K562 (cell line): ENCODE measurements at regions not wholly inside any gene's neighbourhood (a gene's known extent, or its start where the extent isn't known, plus 50 kb on each side); places are given as distances from the start of the nearest gene placed in this dataset.

Experiments used
- ATAC-seq: fragments of 200-7000 bp; cut with Tn5 transposase; 3 replicates; pipeline ENCODE4 v1.9.1; 2020; ENCODE audit warnings: moderate library complexity
- BruUV-seq: library from RNA; stranded (reverse); fragments of 400-500 nt; replicated peaks from 2 replicates; lab custom pipeline; 2021; lab: Mats Ljungman, UMichigan
- CTCF ChIA-PET: fragments of 300-600 bp; formaldehyde crosslinking; extraction: SDS; loops from one replicate; lab custom pipeline; 2021; ENCODE audit warnings: low intra/inter-chr PET ratio; lab: Yijun Ruan, JAX
- POLR2A ChIA-PET: fragments of 300-600, 350-650 bp; sonication (Branson Sonifier 250); formaldehyde crosslinking; extraction: SDS; loops from one replicate; lab custom pipeline; 2021; ENCODE audit warnings: antibody characterized with exemption, inconsistent platforms; lab: Yijun Ruan, JAX
- DNase-seq, 4 experiments: peaks; one replicate each; pipeline versions ENCODE4 v3.0.0 to v3.0.0-alpha.2; 2011 to 2018; ENCODE audit warnings: low spot score in 3 of 4, mixed read lengths in 3 of 4; ENCODE audit errors: extremely low read depth in 1 of 4
- FAIRE-seq: peaks from 2 replicates; lab custom pipeline; 2011; peaks lifted over from hg19 to GRCh38; lab: Jason Lieb, UNC
- H2AFZ ChIP-seq: 2 replicates; pipeline ENCODE4 v1.6.0; 2011; ENCODE audit warnings: low read depth, low read length, control low read depth, inconsistent platforms
- H3K27ac ChIP-seq: fragments of 200-600 bp; 3 replicates; pipeline ENCODE4 v1.8.0; 2011; ENCODE audit warnings: low read depth, mild to moderate bottlenecking, control low read depth, inconsistent platforms, low read length, moderate library complexity, mixed read lengths; ENCODE audit errors: extremely low read depth
- H3K27me3 ChIP-seq, 2 experiments: fragments of 300-600 bp in 1 of 2; 2 replicates in 1 of 2; 3 replicates in 1 of 2; pipeline versions ENCODE4 v1.6.0 to v1.8.0; 2011; ENCODE audit warnings: inconsistent platforms in 2 of 2, low read length in 2 of 2, mild to moderate bottlenecking in 1 of 2, mixed read lengths in 1 of 2, moderate library complexity in 1 of 2; ENCODE audit not compliant: control insufficient read depth in 2 of 2, insufficient read depth in 2 of 2
- H3K36me3 ChIP-seq: fragments of 300-600 bp; 3 replicates; pipeline ENCODE4 v1.8.0; 2011; ENCODE audit warnings: mild to moderate bottlenecking, low read length, inconsistent platforms; ENCODE audit not compliant: control insufficient read depth, insufficient read depth
- H3K4me1 ChIP-seq, 2 experiments: fragments of 200-600 bp in 1 of 2; replicated peaks in 1 of 2; 2 replicates in 1 of 2; 3 replicates in 1 of 2; pipeline versions ENCODE4 v1.5.1 to v1.8.0; 2011; ENCODE audit warnings: inconsistent platforms in 2 of 2, low read length in 2 of 2, mild to moderate bottlenecking in 1 of 2, mixed read lengths in 1 of 2, moderate library complexity in 1 of 2; ENCODE audit not compliant: control insufficient read depth in 2 of 2, insufficient read depth in 2 of 2
- H3K4me2 ChIP-seq: 2 replicates; pipeline ENCODE4 v1.6.1; 2011; ENCODE audit warnings: low read length, control low read depth, inconsistent platforms, mixed read lengths; ENCODE audit not compliant: insufficient read depth
- H3K4me3 ChIP-seq: fragments of 200-600 bp; sonication (generic), shearing (Covaris generic); 2 replicates; pipeline ENCODE4 v1.5.1; 2016; ENCODE audit warnings: control low read depth, inconsistent platforms
- H3K79me2 ChIP-seq: fragments of 200-600 bp; 3 replicates; pipeline ENCODE4 v1.8.0; 2011; ENCODE audit warnings: low read length, inconsistent platforms; ENCODE audit not compliant: control insufficient read depth, insufficient read depth
- H3K9ac ChIP-seq, 2 experiments: 2 replicates each; pipeline versions ENCODE4 v1.6.0 to v1.6.1; 2011; ENCODE audit warnings: low read depth in 2 of 2, low read length in 2 of 2, control low read depth in 1 of 2, inconsistent platforms in 1 of 2, mild to moderate bottlenecking in 1 of 2, mixed read lengths in 1 of 2; ENCODE audit not compliant: insufficient read depth in 1 of 2
- H3K9me1 ChIP-seq: one replicate; pipeline ENCODE4 v1.6.0; 2011; ENCODE audit warnings: inconsistent platforms, mild to moderate bottlenecking, low read length, moderate library complexity; ENCODE audit not compliant: control insufficient read depth, insufficient read depth
- H3K9me3 ChIP-seq: replicated peaks from 2 replicates; pipeline ENCODE4 v1.5.1; 2011; ENCODE audit warnings: low read depth, low read length, inconsistent platforms; ENCODE audit not compliant: control insufficient read depth, insufficient read depth
- H4K20me1 ChIP-seq: replicated peaks from 2 replicates; pipeline ENCODE4 v1.6.1; 2011; ENCODE audit warnings: low read length, inconsistent platforms, mixed read lengths; ENCODE audit not compliant: control insufficient read depth, insufficient read depth
- BDP1 ChIP-seq: IDR thresholded peaks from 3 replicates; pipeline ENCODE4 v1.6.1; 2011; ENCODE audit not compliant: insufficient read length, insufficient read depth
- PHF21A ChIP-seq: fragments of 450-650 bp; IDR thresholded peaks from 2 replicates; pipeline ENCODE4 v1.6.1; 2017; ENCODE audit warnings: low read depth, borderline replicate concordance
- SIRT6 ChIP-seq: IDR thresholded peaks from one replicate; pipeline ENCODE4 v1.6.1; 2012; ENCODE audit warnings: low read depth, mild to moderate bottlenecking, control low read depth, inconsistent platforms, low read length, moderate library complexity
- STAT5A ChIP-seq: IDR thresholded peaks from 2 replicates; pipeline ENCODE4 v1.6.1; 2012; ENCODE audit warnings: low read length, inconsistent platforms, borderline replicate concordance
- TAF15 ChIP-seq: fragments of 200-400 bp; formaldehyde crosslinking; IDR thresholded peaks from 2 replicates; pipeline ENCODE4 v1.6.1; 2017; ENCODE audit warnings: mild to moderate bottlenecking, low read depth, low read length, moderate library complexity
- WGBS: fragments of 100-300 bp; shearing (Covaris generic); methylation state at CpG from one replicate; pipeline ENCODE4 v1.1.6; 2016; ENCODE audit warnings: low coverage, mixed read lengths; ENCODE audit not compliant: insufficient coverage; ENCODE audit errors: missing lambda C conversion rate; 5-methylcytosine and 5-hydroxymethylcytosine counted together
- in situ Hi-C: fragments of 300-500 bp; cut with MboI; formaldehyde crosslinking; loops from 4 replicates; pipeline ENCODE4 v1.15.0; 2018; ENCODE audit warnings: inconsistent platforms, mixed read lengths
- intact Hi-C: fragments of 100-400 bp; cut with micrococcal nuclease; formaldehyde crosslinking; loops from 2 replicates; pipeline ENCODE4 v1.14.2; 2022
- TF ChIP-seq, protein P1 (sequence below): fragments of 250-450 bp; sonication (Bioruptor Pico); IDR thresholded peaks from 2 replicates; pipeline ENCODE4 v1.8.0; 2021; ENCODE audit warnings: moderate library complexity, mild to moderate bottlenecking, inconsistent platforms
- TF ChIP-seq, protein P2 (sequence below): sonication (generic); formaldehyde crosslinking; IDR thresholded peaks from 2 replicates; pipeline ENCODE4 v1.8.1; 2023; ENCODE audit warnings: mild to moderate bottlenecking, missing genetic modification reagents

DNA sequence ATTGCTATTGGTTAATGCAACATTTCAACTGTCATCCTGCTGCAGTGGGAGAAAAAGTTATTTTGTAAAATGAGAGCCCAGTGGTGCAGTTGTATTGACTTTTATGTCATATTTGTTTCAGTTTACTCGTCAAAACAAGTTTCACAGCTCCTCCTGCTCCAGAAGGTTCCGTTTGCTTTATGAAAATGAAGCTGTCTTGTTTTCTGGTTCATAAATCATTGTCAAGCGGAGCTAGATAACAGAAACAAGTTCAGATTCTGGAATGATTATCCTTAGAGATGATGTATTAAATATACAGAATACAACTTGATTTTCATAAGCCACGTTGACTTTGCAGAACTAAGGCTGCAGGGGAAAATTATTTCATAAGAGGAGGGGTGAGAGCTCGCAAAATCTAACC lies 970.5 kb upstream of the NR2F2 start:
- ATAC-seq (no peak), FAIRE-seq (no peak), DNase-seq (no peak)
- H3K9ac ChIP-seq, result no peak overlapping the region
- H3K4me3 ChIP-seq, result no peak overlapping the region
- intact Hi-C loops, result no loop called here
- H3K36me3 ChIP-seq, result no peaks in the 10 kb centered on the region
- H4K20me1 ChIP-seq, result no peaks in the 10 kb centered on the region
- POLR2A ChIA-PET, result no interaction called here
- BruUV-seq, result no TSS peak
- H3K4me1 ChIP-seq, result no peaks in the 10 kb centered on the region
- CTCF ChIA-PET, result no interaction called here
- no peak overlapping the region for H2AFZ ChIP-seq
- no peak overlapping the region for H3K4me2 ChIP-seq
- H3K9me1 ChIP-seq, result no peaks in the 10 kb centered on the region
- no peaks in the 10 kb centered on the region for H3K79me2 ChIP-seq
- H3K27me3 ChIP-seq, result no peaks in the 10 kb centered on the region
- 1% methylated on average over 5 of the region's 5 CpGs for WGBS
- no peak for TF ChIP-seq PHF21A
- TF ChIP-seq SIRT6, result no peak
- no peak for TF ChIP-seq BDP1
- TF ChIP-seq, protein P1, sequence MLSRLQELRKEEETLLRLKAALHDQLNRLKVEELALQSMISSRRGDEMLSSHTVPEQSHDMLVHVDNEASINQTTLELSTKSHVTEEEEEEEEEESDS (CRISPR knock-in tag), result no peak
- TF ChIP-seq TAF15, result no peak
- TF ChIP-seq, protein P2, sequence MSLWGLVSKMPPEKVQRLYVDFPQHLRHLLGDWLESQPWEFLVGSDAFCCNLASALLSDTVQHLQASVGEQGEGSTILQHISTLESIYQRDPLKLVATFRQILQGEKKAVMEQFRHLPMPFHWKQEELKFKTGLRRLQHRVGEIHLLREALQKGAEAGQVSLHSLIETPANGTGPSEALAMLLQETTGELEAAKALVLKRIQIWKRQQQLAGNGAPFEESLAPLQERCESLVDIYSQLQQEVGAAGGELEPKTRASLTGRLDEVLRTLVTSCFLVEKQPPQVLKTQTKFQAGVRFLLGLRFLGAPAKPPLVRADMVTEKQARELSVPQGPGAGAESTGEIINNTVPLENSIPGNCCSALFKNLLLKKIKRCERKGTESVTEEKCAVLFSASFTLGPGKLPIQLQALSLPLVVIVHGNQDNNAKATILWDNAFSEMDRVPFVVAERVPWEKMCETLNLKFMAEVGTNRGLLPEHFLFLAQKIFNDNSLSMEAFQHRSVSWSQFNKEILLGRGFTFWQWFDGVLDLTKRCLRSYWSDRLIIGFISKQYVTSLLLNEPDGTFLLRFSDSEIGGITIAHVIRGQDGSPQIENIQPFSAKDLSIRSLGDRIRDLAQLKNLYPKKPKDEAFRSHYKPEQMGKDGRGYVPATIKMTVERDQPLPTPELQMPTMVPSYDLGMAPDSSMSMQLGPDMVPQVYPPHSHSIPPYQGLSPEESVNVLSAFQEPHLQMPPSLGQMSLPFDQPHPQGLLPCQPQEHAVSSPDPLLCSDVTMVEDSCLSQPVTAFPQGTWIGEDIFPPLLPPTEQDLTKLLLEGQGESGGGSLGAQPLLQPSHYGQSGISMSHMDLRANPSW, result no peak
- TF ChIP-seq STAT5A, result no peak
- TF ChIP-seq, all 486 proteins: peak for 0
- H3K27ac ChIP-seq, result no peak overlapping the region
- in situ Hi-C loops, result no loop called here
- H3K9me3 ChIP-seq, result no peaks in the 10 kb centered on the region
